Activated CD4-positive, alpha-beta T cell treated with anti-CD3 and anti-CD28 coated beads for 36 hours (primary cell): ENCODE measurements at regions not wholly inside any gene's neighbourhood (a gene's known extent, or its start where the extent isn't known, plus 50 kb on each side); places are given as distances from the start of the nearest gene placed in this dataset.

Source experiments
- ATAC-seq: fragments of 200-7000 bp; cut with Tn5 transposase; one replicate; pipeline ENCODE4 v1.10.0; 2021; ENCODE audit warnings: mild to moderate bottlenecking, moderate library complexity
- CTCF ChIA-PET: fragments of 350-600 bp; sonication (Branson Sonifier 250); formaldehyde crosslinking; loops from one replicate; lab custom pipeline; 2021; ENCODE audit warnings: antibody characterized with exemption; lab: Charles Lee
- POLR2A ChIA-PET: fragments of 350-600 bp; sonication (Branson Sonifier 250); formaldehyde crosslinking; loops from one replicate; lab custom pipeline; 2021; ENCODE audit warnings: antibody characterized with exemption, inconsistent platforms; lab: Charles Lee
- DNase-seq: peaks from one replicate; pipeline ENCODE4 v3.0.0-alpha.2; 2020
- H3K27ac Mint-ChIP-seq: one replicate; pipeline ENCODE4 v1.8.0; 2021; ENCODE audit warnings: mixed read lengths
- H3K27me3 Mint-ChIP-seq: one replicate; pipeline ENCODE4 v1.8.0; 2021; ENCODE audit warnings: mixed read lengths
- H3K36me3 Mint-ChIP-seq: one replicate; pipeline ENCODE4 v1.8.0; 2021; ENCODE audit warnings: low read depth, mixed read lengths
- H3K4me1 Mint-ChIP-seq: one replicate; pipeline ENCODE4 v1.8.0; 2021; ENCODE audit warnings: mixed read lengths
- H3K4me3 Mint-ChIP-seq: one replicate; pipeline ENCODE4 v1.8.0; 2021; ENCODE audit warnings: mild to moderate bottlenecking, moderate library complexity, mixed read lengths
- H3K9me3 Mint-ChIP-seq: one replicate; pipeline ENCODE4 v1.8.0; 2021; ENCODE audit warnings: low read depth, mixed read lengths
- intact Hi-C, 2 experiments: fragments of 100-400 bp; cut with DNase I in 1 of 2; cut with micrococcal nuclease in 1 of 2; formaldehyde crosslinking; loops; one replicate each; pipeline versions ENCODE4 v1.14.2 to v1.15.1; 2022 to 2024; cut with DNase I, micrococcal nuclease

- Mint-ChIP-seq H3K36me3 (no peaks in the 10 kb centered on the region), H3K9me3 (no peaks in the 10 kb centered on the region), H3K27ac (no peak overlapping the region), H3K4me1 (no peaks in the 10 kb centered on the region), H3K27me3 (no peaks in the 10 kb centered on the region), H3K4me3 (no peak overlapping the region)
- POLR2A ChIA-PET: no interaction called here
- intact Hi-C loops: no loop called here
- CTCF ChIA-PET: interaction anchor here (0.6 kb wide), 1 partner anchor 39 kb away, joined by 3 read pairs; no protein-coding TSS in a partner anchor
- DNase-seq (no peak), ATAC-seq (no peak)
These were observed 142.7 kb upstream of the CDH4 start for GRCh38 chr20:61109221-61109805.

GRCh38 chr20:61112515-61112914, 139.5 kb upstream of the CDH4 start:
- Mint-ChIP-seq H3K4me1 (no peaks in the 10 kb centered on the region), H3K9me3 (no peaks in the 10 kb centered on the region), H3K4me3 (no peak overlapping the region), H3K36me3 (no peaks in the 10 kb centered on the region), H3K27ac (no peak overlapping the region), H3K27me3 (no peaks in the 10 kb centered on the region)
- ChIA-PET CTCF (interaction anchor here (0.6 kb wide), 1 partner anchor 503 kb away, joined by 5 read pairs; no protein-coding TSS in a partner anchor), POLR2A (no interaction called here)
- DNase-seq (no peak), ATAC-seq (no peak)
- intact Hi-C loops: no loop called here

GRCh38 chr20:61113731-61114130, 138.3 kb upstream of the CDH4 start:
- intact Hi-C loops: no loop called here
- H3K27ac Mint-ChIP-seq: no peak overlapping the region
- POLR2A ChIA-PET: no interaction called here

GRCh38 chr20:61114493-61115175, 137.4 kb upstream of the CDH4 start:
- CTCF ChIA-PET: no interaction called here
- Mint-ChIP-seq H3K4me3 (no peak overlapping the region), H3K27ac (no peak overlapping the region), H3K9me3 (no peaks in the 10 kb centered on the region), H3K4me1 (no peaks in the 10 kb centered on the region), H3K27me3 (peaks cover 3% of the 10 kb centered on the region), H3K36me3 (no peaks in the 10 kb centered on the region)
- POLR2A ChIA-PET: no interaction called here
- DNase-seq (no peak), ATAC-seq (no peak)
- intact Hi-C loops: no loop called here

More at GRCh38 chr20:61113731-61114130, 138.3 kb upstream of the CDH4 start:
- CTCF ChIA-PET: no interaction called here
- ATAC-seq (no peak), DNase-seq (no peak)
- Mint-ChIP-seq H3K4me1 (no peaks in the 10 kb centered on the region), H3K4me3 (no peak overlapping the region), H3K27me3 (peaks cover 3% of the 10 kb centered on the region), H3K9me3 (no peaks in the 10 kb centered on the region), H3K36me3 (no peaks in the 10 kb centered on the region)

DNA sequence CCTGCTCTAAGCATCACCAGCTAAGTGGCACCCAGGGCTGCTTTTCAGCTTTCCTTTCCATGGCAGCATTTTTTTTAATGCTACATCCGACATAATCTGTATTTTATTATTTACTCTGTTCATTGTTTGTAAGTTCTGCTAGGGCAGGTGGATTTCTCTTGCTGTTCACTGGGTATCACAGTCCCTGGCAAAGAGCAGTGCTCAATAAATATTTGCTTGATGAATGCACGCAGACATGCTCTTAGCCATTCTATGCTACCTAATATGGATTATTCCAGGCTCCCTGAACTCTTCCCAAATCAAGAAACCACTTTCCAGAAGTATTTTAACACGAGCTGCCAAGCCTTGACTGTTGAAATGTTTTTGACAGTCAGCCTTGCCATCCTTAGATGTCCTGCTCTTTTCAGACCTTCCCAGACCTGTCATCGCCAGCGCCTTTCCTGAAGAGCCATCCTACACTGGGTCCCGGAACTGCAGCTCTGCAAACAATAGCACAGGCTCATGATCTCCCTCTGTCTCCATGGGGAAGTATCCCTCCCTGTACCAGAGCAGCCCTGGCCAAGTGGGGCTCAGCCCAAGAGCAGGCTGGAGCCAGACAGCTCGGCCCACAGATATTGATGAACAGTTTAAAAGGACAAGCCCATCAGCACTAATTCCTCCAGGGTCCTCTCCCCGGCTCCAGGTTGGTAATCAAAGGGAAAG, 136.5 kb upstream of the CDH4 start:
- Mint-ChIP-seq H3K27ac (no peak overlapping the region), H3K9me3 (no peaks in the 10 kb centered on the region), H3K4me1 (peaks cover 2% of the 10 kb centered on the region), H3K36me3 (no peaks in the 10 kb centered on the region), H3K27me3 (peaks cover 3% of the 10 kb centered on the region), H3K4me3 (no peak overlapping the region)
- ATAC-seq (no peak), DNase-seq (no peak)
- CTCF ChIA-PET: no interaction called here
- POLR2A ChIA-PET: no interaction called here
- intact Hi-C loops: no loop called here

GRCh38 chr20:61117725-61118124, 134.3 kb upstream of the CDH4 start:
- CTCF ChIA-PET: interaction anchor here (0.6 kb wide), 1 partner anchor 265 kb away, joined by 3 read pairs; no protein-coding TSS in a partner anchor
- H3K27ac Mint-ChIP-seq: no peak overlapping the region
- intact Hi-C loops: no loop called here
- ATAC-seq (no peak), DNase-seq (no peak)
- no peak overlapping the region for H3K4me3 Mint-ChIP-seq
- no peaks in the 10 kb centered on the region for H3K9me3 Mint-ChIP-seq
- POLR2A ChIA-PET: no interaction called here
- peaks cover 3% of the 10 kb centered on the region for H3K27me3 Mint-ChIP-seq
- peaks cover 5% of the 10 kb centered on the region for H3K4me1 Mint-ChIP-seq
- H3K36me3 Mint-ChIP-seq: no peaks in the 10 kb centered on the region

- DNase-seq: no peak
- ChIA-PET CTCF (no interaction called here), POLR2A (no interaction called here)
- ATAC-seq: no peak
- Mint-ChIP-seq H3K4me3 (no peak overlapping the region), H3K36me3 (no peaks in the 10 kb centered on the region), H3K4me1 (peaks cover 5% of the 10 kb centered on the region), H3K27me3 (peaks cover 3% of the 10 kb centered on the region), H3K27ac (no peak overlapping the region), H3K9me3 (no peaks in the 10 kb centered on the region)
- intact Hi-C loops: no loop called here
These were observed 133.4 kb upstream of the CDH4 start for GRCh38 chr20:61118429-61119224.

DNA sequence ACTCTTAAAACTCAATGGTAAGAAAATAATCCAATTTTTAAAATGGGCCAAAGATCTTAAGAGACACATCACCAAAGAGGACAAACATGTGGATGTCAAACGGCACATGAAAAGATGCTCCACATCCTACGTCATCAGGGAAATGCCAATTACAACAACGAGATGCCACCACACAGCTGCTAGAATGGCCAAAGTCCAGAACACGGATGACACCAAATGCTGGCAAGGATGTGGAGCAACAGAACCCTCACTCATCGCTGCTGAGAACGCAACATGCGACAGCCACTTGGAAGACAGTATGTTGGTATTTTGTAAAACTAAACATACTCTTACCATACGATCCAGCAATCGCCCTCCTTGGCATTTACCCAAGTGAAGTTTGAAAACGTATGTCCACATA, 132.8 kb upstream of the CDH4 start:
- ChIA-PET POLR2A (no interaction called here), CTCF (interaction anchor here (1.1 kb wide), 1 partner anchor 906 kb away, joined by 3 read pairs; no protein-coding TSS in a partner anchor)
- Mint-ChIP-seq H3K9me3 (no peaks in the 10 kb centered on the region), H3K4me1 (peaks cover 5% of the 10 kb centered on the region), H3K27me3 (peaks cover 3% of the 10 kb centered on the region), H3K36me3 (no peaks in the 10 kb centered on the region), H3K27ac (no peak overlapping the region), H3K4me3 (no peak overlapping the region)
- intact Hi-C loops: no loop called here
- no peak for DNase-seq
- ATAC-seq: no peak

- peaks cover 5% of the 10 kb centered on the region for H3K4me1 Mint-ChIP-seq
- H3K9me3 Mint-ChIP-seq: no peaks in the 10 kb centered on the region
- H3K27ac Mint-ChIP-seq: no peak overlapping the region
- peaks cover 3% of the 10 kb centered on the region for H3K27me3 Mint-ChIP-seq
- ATAC-seq: no peak
- POLR2A ChIA-PET: no interaction called here
- no peaks in the 10 kb centered on the region for H3K36me3 Mint-ChIP-seq
- CTCF ChIA-PET: interaction anchor here (1.1 kb wide), 1 partner anchor 907 kb away, joined by 3 read pairs; no protein-coding TSS in a partner anchor
- DNase-seq: no peak
- H3K4me3 Mint-ChIP-seq: no peak overlapping the region
- intact Hi-C loops: loop anchor here in 1 of 2 experiments (1.0 to 10.0 kb wide), 5 partner anchors 267 to 1173 kb away; no protein-coding TSS in a partner anchor
These were observed 132.2 kb upstream of the CDH4 start for GRCh38 chr20:61119794-61120410.

- ChIA-PET POLR2A (no interaction called here), CTCF (interaction anchor here (0.8 kb wide), 1 partner anchor 984 kb away, joined by 3 read pairs; no protein-coding TSS in a partner anchor)
- Mint-ChIP-seq H3K9me3 (no peaks in the 10 kb centered on the region), H3K4me1 (peaks cover 5% of the 10 kb centered on the region), H3K36me3 (no peaks in the 10 kb centered on the region), H3K27me3 (peaks cover 3% of the 10 kb centered on the region), H3K27ac (no peak overlapping the region), H3K4me3 (no peak overlapping the region)
- peak; percentile 68 for DNase-seq
- peak; percentile 95 for ATAC-seq
- intact Hi-C loops: loop anchor here in 1 of 2 experiments (1.0 to 10.0 kb wide), 5 partner anchors 268 to 1174 kb away; no protein-coding TSS in a partner anchor
These were observed 131.2 kb upstream of the CDH4 start for GRCh38 chr20:61120595-61121515.
